ENCODE measurements at regions not wholly inside any gene's neighbourhood (a gene's known extent, or its start where the extent isn't known, plus 50 kb on each side); places are given as distances from the start of the nearest gene placed in this dataset.

DNA sequence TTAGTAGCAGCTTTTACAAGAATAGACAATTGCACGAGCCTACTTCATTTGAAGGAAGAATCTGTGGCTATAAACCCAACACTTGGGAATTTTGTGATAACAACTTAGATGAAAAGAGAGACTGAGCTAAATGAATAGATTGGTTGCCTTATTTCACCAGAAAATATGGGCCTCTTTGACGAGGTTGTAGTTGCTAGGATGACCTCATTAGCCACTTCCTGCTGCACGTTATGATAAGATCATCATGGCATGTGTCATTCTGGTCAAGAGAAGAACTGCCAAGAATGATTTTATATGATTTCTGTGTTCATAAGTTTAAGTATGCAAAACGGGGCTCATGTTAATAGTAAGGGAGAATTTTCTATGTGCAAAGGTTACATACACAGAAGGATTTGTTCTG is 321.9 kb upstream of the GIMD1 start (continued):
- TF ChIP-seq, protein P1, sequence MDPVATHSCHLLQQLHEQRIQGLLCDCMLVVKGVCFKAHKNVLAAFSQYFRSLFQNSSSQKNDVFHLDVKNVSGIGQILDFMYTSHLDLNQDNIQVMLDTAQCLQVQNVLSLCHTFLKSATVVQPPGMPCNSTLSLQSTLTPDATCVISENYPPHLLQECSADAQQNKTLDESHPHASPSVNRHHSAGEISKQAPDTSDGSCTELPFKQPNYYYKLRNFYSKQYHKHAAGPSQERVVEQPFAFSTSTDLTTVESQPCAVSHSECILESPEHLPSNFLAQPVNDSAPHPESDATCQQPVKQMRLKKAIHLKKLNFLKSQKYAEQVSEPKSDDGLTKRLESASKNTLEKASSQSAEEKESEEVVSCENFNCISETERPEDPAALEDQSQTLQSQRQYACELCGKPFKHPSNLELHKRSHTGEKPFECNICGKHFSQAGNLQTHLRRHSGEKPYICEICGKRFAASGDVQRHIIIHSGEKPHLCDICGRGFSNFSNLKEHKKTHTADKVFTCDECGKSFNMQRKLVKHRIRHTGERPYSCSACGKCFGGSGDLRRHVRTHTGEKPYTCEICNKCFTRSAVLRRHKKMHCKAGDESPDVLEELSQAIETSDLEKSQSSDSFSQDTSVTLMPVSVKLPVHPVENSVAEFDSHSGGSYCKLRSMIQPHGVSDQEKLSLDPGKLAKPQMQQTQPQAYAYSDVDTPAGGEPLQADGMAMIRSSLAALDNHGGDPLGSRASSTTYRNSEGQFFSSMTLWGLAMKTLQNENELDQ (CRISPR knock-in tag; IDR thresholded peaks at IDR 0.05; ENCODE audit: borderline replicate concordance), result no peak

DNA sequence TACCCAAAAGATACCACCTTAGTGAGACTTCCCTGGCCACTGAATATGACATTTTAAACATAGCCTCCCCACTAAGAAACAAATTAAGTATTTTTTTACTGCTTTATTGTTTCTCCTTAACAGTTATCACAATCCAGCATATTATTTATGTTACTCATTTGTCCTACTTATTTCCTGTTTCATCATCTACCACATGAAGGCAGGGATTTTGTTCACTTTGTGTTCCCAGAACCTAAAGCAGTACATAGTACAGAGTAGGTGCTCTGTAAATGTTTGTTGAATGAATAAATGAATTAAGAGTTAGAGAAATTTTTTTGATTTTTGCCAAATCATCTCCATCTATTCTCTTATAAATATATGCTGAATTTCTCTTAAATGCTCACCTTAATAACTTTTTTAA is 318.4 kb upstream of the GIMD1 start:
- H3K9me3 ChIP-seq (replicated peaks; ENCODE audit: control insufficient read depth, insufficient read depth, low read depth, low read length), result no peaks in the 10 kb centered on the region
- no peaks in the 10 kb centered on the region for H3K36me3 ChIP-seq (ENCODE audit: control insufficient read depth, insufficient read depth, low read length)
- no TSS peak for BruUV-seq (replicated peaks)
- no peaks in the 10 kb centered on the region for H3K79me2 ChIP-seq (ENCODE audit: control insufficient read depth, insufficient read depth, low read length)
- H3K9ac ChIP-seq (ENCODE audit: insufficient read depth in 1 of 2, low read depth in 2 of 2, low read length in 2 of 2), result no peak overlapping the region
- in situ Hi-C loops (cut with MboI) (no loop called here), intact Hi-C loops (cut with micrococcal nuclease) (no loop called here)
- H3K4me2 ChIP-seq (ENCODE audit: insufficient read depth, low read length), result no peak overlapping the region
- H3K27ac ChIP-seq (ENCODE audit: extremely low read depth, low read depth, low read length), result no peak overlapping the region
- no peaks in the 10 kb centered on the region for H4K20me1 ChIP-seq (replicated peaks; ENCODE audit: control insufficient read depth, insufficient read depth, low read length)
- FAIRE-seq (no peak), DNase-seq (ENCODE audit: extremely low read depth in 1 of 4, low spot score in 3 of 4) (no peak), ATAC-seq (no peak)
- no peak overlapping the region for H2AFZ ChIP-seq (ENCODE audit: low read depth, low read length)
- ChIA-PET POLR2A (no interaction called here), CTCF (ENCODE audit: low intra/inter-chr PET ratio) (no interaction called here)
- no peak for TF ChIP-seq TAF15 (IDR thresholded peaks at IDR 0.05; ENCODE audit: low read depth, low read length)
- no peaks in the 10 kb centered on the region for H3K9me1 ChIP-seq (ENCODE audit: control insufficient read depth, insufficient read depth, low read length)
- no peaks in the 10 kb centered on the region for H3K4me1 ChIP-seq (replicated peaks in 1 of 2; ENCODE audit: control insufficient read depth in 2 of 2, insufficient read depth in 2 of 2, low read length in 2 of 2)
- H3K27me3 ChIP-seq (ENCODE audit: control insufficient read depth in 2 of 2, insufficient read depth in 2 of 2, low read length in 2 of 2), result no peaks in the 10 kb centered on the region
- no peak overlapping the region for H3K4me3 ChIP-seq
